ENCODE measurements at regions not wholly inside any gene's neighbourhood (a gene's known extent, or its start where the extent isn't known, plus 50 kb on each side); places are given as distances from the start of the nearest gene placed in this dataset.

DNA sequence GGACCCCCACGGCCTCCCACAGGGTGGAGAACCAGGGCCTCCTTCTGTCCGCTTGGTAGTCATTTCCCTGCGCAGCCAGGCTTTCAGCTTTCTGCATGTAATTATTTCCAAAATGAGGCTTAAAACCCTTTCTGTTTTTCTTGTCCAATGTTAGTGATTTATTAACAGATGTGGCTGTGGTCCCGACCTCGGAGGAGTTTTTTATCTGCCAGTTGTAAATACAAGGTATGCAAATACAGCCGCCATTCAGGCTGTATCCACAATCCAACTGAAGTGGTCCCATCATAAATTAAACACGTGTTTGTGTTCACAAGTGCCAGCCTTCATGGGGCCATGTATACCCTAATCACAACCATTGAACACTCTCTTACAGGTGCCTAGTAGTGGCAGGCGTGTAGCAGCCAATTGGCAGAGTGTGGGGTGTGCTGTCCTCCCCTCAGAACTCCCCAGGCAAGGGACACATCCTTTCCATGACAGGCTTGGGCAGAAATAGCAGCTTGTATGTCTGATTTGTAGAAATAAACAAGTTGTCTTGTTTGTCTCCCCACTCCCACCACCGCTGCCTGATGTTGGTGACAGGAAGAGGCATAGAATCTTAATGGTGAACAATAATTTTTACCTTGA is 251.3 kb upstream of the MKI67 start:
- no peak for DNase-seq

DNA sequence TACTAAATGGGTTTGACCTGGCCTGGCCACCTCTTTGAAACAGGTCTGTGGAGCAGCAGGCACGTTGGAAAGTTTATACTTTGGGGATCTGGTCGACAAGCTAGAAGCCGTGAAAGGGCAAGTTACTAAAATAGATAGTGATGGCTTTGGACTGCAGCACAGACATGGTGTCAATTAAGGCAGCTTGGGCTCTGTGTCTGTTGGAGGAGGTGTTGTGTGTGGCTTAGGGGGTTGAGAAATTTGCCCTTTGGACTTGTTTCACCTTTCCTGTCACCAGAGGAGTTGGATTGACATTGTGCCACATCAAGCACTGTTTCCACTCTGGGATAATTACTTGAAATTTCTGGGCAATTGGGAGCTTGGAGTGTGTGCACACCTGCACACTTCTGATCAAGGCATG is 251.8 kb upstream of the MKI67 start:
- DNase-seq, result no peak

DNA sequence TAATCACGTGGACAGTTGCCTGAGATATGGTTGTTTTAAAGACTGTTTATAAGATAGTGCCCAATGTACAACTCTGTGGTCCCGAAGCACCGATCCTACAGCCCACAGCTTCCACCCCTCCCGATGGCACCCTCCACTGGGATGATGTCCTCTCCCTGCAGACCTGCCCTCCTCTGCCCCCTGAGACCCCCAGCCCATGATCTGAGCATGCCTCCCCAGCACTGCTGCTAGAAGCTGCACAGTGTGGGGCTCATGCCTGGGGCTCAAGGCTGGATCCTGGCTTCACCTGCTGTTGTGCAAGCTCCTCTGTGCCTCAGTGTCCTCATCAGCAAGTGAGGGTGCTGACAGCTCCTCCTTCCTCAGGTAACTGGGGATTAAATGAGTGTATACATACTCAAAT is 254.7 kb upstream of the MKI67 start:
- DNase-seq, result no peak

DNA sequence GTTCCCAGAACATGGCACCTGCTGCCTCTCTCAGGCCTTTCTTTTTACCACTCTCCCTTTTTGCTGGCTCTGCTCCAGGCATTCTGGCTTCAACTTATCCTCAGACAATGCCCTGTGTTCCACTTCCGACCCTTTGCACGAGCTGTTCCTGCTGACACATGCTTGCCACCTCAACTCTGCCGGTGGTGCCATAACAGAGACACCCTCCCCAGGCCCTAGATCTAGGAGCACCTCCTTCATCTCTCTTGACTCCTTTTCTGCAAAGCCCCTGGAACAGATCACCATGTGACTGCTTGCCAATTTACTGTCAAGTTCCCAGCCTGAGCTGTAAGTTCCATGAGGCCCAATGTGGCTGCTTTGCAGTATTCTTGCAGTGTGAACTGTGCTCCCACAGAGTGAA is 256.0 kb upstream of the MKI67 start:
- no peak for DNase-seq

DNA sequence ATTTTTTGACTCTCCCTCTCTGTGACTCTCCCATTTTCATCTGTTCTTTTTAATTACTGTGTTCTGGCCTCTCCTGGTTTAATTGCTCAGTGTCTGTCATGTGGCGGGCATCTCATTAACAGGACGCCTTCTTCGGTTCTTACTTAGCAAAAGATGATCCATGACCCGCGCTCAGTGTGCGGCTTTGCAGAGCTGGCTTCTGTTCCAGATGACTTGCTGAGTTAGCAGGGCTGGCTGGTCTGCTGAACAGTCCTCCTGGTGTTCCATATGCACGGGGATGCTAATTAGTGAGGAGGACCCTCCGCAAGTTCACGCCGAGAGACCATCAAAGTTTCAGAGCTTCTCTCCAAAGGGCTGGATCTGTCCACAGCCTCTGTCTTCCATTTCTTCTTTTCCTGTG is 258.6 kb upstream of the MKI67 start:
- no peak for DNase-seq

DNA sequence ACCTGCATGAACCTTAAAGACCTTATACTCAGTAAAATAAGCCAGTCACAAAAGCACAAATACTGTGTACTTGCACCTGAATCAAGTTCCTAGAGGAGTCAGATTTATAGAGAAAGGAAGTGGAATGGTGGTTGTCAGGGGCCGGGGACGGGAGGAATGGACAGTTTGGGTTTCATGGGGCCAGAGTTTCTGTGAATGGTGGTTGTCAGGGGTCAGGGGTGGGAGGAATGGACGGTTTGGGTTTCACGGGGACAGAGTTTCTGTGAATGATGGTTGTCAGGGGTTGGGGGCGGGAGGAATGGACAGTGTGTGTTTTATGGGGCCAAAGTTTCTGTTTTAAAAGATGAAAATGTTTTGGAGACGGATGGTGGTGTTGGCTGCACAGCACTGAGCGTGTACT is 260.0 kb upstream of the MKI67 start:
- DNase-seq, result no peak

DNA sequence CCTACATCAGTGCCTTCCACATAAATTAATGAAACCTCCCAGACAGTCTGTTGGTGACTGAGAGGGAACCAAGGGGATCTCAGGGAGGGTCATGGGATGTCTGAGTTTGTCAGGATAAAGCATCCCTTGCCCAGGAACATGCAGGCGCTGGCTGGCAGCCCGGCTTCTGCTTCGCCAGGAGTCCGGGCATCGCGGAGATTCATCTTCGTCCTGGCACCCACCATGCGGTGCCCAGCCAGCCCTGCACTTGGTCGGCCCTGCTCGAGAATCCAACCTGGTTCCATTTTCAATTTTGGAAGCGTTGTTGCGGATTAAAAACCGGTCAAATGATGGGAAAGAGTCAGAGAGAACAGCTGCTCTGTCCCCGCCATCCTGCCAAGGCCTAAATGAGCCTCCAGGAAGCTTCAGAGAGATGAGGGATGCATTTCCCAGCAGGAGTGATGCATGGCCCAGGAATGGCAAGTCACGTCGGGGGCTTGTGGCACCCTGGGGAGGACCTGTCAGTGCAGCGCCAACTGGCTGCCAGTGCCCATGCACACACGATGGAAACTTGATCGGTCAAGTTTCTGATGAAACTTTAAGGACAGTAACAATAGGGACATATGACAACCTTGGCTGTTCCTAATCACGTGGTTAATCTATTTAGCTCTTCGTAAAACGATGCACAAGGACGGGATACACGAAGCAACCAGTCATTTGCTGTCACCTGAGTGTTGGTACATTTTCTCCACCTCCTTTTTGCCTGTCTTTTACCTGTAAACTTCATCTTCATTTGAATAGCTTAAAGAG is 260.8 kb upstream of the MKI67 start:
- DNase-seq, result no peak

DNA sequence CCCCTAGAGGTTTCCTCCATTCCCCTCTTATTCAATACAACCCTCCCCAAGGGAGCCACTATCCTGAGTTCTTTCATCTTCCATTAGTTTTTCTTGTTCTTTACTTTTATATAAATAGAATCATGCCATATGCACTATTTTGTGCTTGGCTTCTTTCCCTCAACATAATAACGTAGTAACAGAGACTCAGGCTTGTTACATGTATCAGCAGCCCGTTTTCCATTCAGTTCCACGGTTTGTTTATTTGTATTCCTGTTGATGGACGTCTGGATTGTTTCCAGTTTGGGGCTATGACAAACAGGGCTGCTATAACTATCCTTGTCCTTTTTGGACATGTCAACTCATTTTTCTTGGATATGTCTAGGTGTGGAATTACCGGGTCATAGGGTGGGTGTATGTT is 264.4 kb upstream of the MKI67 start:
- no peak for DNase-seq

DNA sequence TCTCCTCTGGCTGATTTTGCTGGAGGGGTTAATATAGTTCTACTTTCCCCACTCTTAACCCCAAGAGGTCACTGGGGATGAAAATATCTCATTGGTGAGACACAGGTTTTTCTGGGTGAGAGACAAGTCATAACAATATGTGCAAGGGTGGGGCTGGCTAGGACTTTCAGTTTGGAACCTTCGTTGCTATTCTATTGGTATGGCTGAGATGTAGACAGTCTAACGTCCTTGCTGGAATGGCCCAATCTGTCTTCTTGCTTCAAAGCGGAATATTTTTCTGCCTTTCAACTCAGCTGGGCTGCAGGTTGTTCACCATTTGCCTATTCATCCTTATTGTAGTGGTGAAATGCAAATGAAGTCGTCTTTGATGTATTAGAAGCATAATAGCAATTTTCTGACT is 267.3 kb upstream of the MKI67 start:
- no peak for DNase-seq

DNA sequence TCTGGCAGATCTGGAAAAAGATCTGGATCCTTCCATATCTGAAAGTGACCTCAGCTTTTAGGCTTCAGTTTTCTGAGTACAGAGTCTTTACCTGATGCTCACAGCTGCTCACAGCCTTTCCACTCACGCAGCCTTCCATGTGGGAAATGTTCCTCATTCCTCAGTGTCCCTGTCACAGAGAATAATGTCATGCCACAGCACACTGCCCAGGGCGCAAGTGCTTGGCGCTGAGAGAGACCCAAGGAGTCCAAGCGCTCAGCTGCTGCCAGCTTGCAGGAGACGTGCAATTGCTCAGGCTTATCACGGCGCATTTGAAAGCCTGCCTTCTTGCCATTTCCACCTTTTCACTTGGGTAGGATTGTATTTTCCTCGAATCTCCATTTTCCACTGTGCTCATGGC is 271.9 kb upstream of the MKI67 start:
- no peak for DNase-seq

DNA sequence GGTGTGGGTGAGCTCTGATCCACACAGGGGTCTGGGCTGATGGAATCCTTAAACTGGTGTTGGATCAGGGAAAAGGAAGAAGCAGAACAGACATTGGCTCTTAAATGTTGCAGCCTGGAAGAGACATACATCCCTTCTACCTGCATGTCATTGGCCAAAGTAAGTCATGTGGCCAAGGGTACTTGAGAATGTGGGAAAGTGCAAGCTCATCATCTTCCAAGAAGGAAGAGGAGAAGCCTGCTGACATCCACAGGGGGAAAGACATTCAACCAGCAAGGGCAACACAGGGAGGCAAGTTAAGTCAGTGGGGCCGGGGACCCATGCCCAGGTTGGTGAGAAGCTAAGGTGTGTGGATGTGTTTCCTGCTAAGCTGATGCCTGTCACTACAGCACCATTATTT is 272.8 kb upstream of the MKI67 start:
- DNase-seq, result no peak

DNA sequence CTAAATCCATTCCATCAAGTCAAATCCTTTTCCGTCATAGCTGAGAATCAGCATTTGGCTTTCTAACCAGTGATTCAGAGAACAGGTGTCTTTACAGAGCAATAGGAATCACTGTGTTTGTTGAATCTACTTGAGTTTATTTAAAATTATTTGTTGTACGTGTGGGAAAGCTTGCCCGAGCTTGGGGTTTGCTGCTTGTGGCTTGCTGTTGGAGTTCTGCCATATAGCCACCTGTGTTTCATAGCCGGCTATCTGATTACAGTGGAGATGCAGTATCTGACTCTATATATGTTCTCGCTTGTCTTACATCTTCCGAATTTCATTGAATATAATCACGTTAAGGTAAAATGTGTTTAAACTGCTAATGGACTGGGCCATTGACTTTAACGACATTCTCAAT is 274.3 kb upstream of the MKI67 start:
- no peak for DNase-seq

DNA sequence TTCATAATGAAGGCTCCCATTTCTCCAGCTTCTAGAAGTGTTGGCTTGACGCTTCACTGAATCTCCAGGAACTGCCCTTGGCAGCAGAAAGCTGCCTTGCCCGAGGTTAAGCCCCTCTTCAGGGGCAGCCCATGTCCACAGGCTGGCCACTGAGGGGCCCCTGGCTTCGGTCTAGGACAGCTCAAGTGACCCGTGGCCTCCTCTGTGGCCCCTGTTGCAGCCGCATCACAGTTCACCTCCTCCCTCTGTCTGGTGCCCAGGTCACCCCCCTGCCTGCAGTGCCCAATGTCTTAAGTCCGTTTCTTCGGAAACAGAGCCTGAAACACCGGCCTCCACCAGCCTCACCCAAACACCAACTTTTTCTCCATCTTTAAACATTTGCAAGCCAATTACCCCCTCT is 279.2 kb upstream of the MKI67 start:
- DNase-seq, result no peak

DNA sequence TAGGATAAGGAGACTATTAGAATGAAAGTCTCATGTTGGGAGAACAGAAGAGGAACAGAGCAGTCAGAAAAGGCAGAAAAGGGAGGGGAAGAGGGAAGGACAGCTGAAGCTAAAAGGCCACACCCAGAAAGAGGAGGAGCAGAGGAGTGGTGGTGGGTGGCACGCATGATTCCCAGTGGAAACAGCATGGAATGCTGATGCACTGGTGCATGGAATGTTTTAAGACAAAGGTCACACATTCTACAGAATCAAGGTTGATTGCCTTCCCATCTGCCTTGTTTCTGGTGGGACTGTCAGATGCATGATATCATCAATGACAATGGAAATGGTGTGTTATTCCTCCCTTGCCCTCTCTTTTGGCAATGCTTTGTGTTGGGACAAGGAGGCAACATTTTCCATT is 285.4 kb upstream of the MKI67 start:
- DNase-seq, result no peak

DNA sequence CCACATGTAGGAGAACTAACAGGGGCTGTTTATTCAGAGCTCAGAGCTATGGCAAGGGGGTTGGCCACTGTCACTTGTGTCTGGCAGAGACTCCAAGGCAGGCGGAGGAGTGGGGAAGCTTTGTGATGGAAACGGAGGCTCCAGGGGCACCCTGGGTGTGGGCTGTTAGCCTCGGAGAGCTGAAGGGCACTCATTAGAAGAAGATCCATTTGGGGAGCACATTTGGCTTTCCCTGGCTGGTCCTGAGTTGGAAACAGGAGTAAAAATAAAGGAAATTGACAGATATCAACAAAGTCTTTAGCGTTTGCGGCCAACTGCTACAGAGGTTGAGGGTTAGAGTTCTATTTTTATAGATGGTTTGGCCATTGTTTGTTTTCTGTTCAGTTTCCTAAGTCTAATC is 288.3 kb upstream of the MKI67 start:
- DNase-seq, result no peak

DNA sequence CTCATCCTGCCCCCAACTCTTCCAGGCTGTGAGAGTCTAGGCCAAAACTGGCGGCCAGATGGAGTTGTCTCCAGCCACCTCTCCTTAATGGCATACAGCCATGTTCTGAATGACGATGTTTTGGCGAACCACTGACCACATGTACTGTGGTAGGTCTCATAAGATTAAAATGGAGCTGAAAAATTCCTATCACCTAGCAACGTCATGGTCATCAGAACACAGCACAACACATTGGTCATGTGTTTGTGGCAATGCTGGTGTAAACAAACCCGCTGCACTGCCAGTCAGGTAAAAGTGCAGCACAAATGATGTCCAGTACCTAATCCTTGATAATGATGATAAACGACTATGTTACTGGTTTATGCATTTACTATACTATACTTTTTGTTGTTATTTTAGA is 290.0 kb upstream of the MKI67 start:
- DNase-seq, result no peak

DNA sequence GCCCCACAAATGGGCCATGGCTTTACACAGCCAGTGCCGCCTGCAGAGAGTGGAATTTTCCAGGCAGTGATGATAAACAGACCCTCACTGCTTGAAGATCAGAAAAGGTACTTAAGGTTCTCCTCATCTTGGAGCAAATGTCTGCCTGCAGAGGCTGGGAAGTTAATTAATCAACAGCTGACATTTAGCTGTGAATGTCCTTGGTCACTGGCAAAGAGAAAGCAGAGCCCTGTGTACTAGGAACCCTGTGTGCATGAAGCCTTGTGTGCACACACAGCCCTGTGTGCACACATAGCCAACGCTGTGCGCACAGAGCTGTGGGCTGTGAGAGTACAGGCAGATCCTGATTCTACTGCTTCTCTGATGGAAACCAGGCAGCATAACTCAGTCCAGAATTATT is 291.6 kb upstream of the MKI67 start:
- DNase-seq, result no peak

DNA sequence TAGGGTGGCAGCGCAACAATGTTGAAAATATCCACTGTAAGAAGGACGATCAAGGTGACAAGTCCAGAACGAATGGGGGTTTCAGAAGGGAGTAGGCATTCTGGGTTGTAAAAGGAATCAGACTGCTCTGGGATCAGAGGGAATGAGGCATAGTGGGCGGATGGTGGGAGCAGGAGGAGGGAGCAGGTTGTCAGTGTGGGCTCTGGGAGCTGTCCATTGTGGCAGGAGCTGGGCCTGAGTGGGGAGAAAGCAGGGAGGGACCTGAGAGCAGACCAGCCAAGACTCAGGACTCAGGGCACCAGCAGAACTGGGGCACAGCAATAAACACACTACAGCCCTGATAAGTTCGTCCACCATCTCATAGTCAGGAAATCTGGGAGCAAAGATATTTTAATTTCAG is 292.6 kb upstream of the MKI67 start:
- no peak for DNase-seq

DNA sequence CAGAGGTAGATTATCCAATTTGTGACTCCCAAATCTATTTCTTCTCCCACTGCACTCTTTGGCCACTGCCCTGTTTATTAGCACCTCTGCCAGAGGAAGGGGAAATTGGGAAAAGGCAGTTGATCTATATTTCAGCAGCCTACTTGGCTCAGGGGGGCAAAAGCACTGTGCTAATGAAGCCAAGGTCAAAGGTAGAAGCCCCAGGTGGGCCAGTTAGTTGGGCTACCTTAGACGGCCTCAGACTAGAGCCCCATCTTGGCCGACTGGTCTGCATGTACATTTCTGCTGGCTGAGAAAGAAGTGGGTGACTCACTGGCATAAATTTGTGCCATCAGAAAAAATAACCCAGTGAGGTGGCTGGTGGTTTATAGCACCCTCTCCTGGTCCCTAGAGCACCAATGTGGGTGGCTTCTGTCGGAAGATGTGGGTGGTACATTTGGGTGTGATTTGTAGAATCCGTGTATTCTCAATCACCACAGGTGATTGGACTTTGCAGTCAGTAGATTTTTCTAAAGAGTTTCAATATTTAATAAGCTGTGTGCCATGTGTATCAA is 293.3 kb upstream of the MKI67 start:
- DNase-seq, result no peak

DNA sequence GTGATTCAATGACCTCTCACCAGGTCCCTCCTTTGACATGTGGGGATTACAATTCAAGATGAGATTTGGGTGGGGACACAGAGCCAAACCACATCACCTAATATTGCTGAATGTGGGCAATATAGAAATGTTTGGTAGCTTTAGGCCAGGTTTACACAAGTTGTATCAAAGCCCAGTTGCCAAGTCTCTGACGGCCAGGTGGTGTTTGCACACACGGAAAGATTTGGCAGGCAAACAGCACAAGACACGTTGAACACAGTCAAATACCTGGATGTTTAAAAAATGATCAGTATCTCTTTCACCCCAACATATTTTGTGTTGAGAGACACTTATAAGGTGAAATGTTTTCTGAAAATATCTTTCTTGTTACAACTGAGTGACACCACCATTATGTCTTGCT is 294.4 kb upstream of the MKI67 start:
- no peak for DNase-seq

DNA sequence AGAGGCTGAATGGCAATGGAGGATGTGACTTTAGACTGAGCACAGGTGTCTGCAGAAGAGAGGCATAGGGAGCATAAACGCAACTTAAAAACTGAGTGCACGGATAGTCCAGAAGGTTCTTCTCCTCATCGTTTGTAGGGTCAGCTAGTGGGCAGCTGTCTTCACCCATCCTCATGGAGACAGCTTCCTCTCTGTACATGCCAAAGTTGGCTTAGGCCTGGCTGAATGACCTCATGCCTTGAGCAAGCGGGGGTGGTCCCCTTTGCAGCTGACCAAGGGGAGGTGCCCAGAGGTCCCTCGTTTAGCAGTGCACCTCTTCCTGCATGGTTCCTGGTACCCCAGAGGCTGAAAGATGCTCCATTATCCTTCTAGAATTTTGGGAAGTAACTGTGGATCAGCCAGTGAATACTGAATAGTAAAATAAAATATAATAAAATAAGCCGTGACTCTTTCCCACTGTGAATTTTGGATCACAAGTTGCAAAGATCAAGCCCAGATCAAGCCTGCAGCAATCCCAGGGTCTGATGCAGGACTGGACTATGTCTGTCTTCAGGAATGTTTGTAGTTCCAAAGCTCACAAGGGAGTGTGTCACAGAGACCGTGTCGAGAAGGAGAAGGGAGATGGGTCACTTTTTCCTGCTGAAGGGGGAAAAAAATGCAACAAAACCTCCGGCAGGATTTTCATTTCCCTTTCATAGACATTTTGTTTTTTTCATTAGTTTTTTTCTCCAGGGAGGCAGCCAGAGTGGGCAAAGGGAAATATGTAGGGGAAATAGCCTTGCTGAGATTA is 295.3 kb upstream of the MKI67 start:
- DNase-seq, result no peak

DNA sequence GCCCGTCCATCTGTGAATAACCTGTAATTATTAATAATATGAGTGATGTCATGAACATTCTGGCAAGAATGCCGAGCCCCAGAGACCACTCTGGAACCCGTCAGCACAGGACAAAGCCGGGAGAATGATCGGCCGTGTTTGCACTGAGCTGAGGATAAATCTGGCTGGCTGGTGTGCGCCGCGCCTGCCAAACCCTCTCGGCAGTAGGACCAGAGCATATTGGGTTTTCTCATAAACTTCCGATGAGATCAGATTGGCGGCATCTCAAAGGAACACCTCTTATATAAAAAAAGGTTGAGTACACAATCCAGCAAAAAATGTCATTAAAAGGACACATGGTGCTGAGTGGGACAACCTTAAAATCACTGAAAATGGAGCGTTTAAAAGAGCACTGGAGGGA is 296.0 kb upstream of the MKI67 start:
- no peak for DNase-seq

DNA sequence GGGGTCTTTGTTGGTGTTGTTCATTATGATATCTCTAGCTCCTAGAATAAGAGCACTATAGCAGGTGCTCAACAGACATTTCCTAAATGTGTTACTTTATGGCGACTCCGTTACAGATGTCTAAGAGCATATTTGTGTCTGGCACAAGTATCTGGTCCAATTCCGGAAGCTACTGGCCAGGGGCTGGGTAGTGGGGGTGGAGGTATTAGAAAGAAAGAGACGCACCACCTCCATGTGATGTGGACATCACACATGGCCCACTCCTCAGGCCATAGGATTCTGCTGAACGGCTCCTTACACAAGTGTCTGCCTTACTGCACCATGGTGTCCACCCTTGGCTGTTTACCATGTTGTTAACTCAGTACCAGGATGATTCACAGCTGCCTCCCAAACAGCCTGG is 296.8 kb upstream of the MKI67 start:
- no peak for DNase-seq

DNA sequence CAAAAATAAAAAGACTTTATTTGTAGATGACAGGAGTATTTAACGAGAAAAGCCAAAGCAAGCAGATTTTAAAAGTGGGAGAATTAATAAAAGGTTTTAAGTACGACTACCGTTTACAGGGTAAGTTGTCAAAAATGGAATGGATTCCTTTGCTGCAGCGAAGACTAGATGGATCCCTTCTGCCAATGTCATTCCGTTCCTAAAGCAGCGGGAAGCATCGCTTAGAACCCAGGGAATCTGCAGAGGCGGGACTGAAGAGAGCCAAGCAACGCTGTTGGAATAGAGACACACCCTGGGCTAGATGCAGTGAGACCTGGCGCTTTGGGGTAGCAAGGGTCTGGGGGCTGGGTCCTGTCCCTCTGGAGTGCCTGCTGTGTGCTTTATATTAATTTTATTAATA is 303.1 kb upstream of the MKI67 start:
- DNase-seq, result no peak

Measured in NCI-H187 (cell line).